ENCODE measurements at regions not wholly inside any gene's neighbourhood (a gene's known extent, or its start where the extent isn't known, plus 50 kb on each side); places are given as distances from the start of the nearest gene placed in this dataset.

- Histone ChIP-seq H2AFZ (ENCODE audit: control insufficient read depth, low read depth, low read length) (no peak overlapping the region), H3K36me3 (ENCODE audit: control insufficient read depth in 2 of 2, insufficient read depth in 2 of 2, low read length in 1 of 2) (no peaks in the 10 kb centered on the region), H3K27me3 (replicated peaks in 1 of 2; ENCODE audit: control insufficient read depth in 2 of 2, insufficient read depth in 2 of 2, low read length in 1 of 2) (no peaks in the 10 kb centered on the region), H3K9ac (ENCODE audit: control insufficient read depth, insufficient read depth, low read length) (no peak overlapping the region), H3K4me1 (ENCODE audit: control insufficient read depth, insufficient read depth, low read length) (no peaks in the 10 kb centered on the region), H3K27ac (ENCODE audit: control insufficient read depth, insufficient read depth) (no peak overlapping the region), H4K20me1 (ENCODE audit: control insufficient read depth, insufficient read depth) (no peaks in the 10 kb centered on the region), H3K4me3 (no peak overlapping the region), H3K4me2 (ENCODE audit: control insufficient read depth, insufficient read depth) (no peak overlapping the region), H3K79me2 (ENCODE audit: control insufficient read depth, insufficient read depth, low read length) (no peaks in the 10 kb centered on the region), H3K9me3 (replicated peaks; ENCODE audit: control insufficient read depth, insufficient read depth, low read length) (no peaks in the 10 kb centered on the region)
- SMC1A ChIA-PET (ENCODE audit: uncharacterized antibody, unreplicated experiment): no interaction called here
- BruUV-seq (replicated peaks): no TSS peak
- WGBS (ENCODE audit: insufficient coverage, insufficient replicate concordance, low lambda C conversion rate, missing lambda C conversion rate): 2% methylated on average over 5 of the region's 5 CpGs
- CTCF ChIA-PET: no interaction called here
- RAD21 ChIA-PET (ENCODE audit: unreplicated experiment): no interaction called here
- DNase-seq (ENCODE audit: low read depth, low spot score) (no peak), FAIRE-seq (no peak), ATAC-seq (no peak)
- in situ Hi-C loops (cut with MboI): no loop called here
- intact Hi-C loops (cut with micrococcal nuclease; ENCODE audit: unreplicated experiment): no loop called here
- POLR2A ChIA-PET: no interaction called here
- no peak for TF ChIP-seq BCL11A (IDR thresholded peaks at IDR 0.05; ENCODE audit: low read depth, low read length)
- TF ChIP-seq KDM1A (IDR thresholded peaks at IDR 0.05; ENCODE audit: borderline replicate concordance): no peak
- TF ChIP-seq CTCF (IDR thresholded peaks at IDR 0.05 in 2 of 3, conservative IDR thresholded peaks at IDR 0.05 in 1 of 3; ENCODE audit: control insufficient read depth in 2 of 3, extremely low read depth in 1 of 3, insufficient read depth in 1 of 3, low read depth in 3 of 3, low read length in 3 of 3): no peak
- TF ChIP-seq PBX3 (IDR thresholded peaks at IDR 0.05; ENCODE audit: insufficient replicate concordance, low read depth, low read length): no peak
- TF ChIP-seq PKNOX1 (IDR thresholded peaks at IDR 0.05): no peak
- TF ChIP-seq NBN (IDR thresholded peaks at IDR 0.05): no peak
- TF ChIP-seq MEF2A (IDR thresholded peaks at IDR 0.05; ENCODE audit: insufficient read depth, low read depth, low read length): no peak
- no peak for TF ChIP-seq LARP7 (IDR thresholded peaks at IDR 0.05)
- TF ChIP-seq, protein P1, sequence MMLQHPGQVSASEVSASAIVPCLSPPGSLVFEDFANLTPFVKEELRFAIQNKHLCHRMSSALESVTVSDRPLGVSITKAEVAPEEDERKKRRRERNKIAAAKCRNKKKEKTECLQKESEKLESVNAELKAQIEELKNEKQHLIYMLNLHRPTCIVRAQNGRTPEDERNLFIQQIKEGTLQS (IDR thresholded peaks at IDR 0.05; ENCODE audit: borderline replicate concordance, extremely low read depth, low read depth, low read length): no peak
- no peak for TF ChIP-seq CBFB (IDR thresholded peaks at IDR 0.05; ENCODE audit: low read depth)
- TF ChIP-seq CREB1 (IDR thresholded peaks at IDR 0.05; ENCODE audit: low read depth): no peak
- TF ChIP-seq SIX5 (IDR thresholded peaks at IDR 0.05; ENCODE audit: low read depth, low read length, severe bottlenecking): no peak
- TF ChIP-seq HCFC1 (IDR thresholded peaks at IDR 0.05; ENCODE audit: low read length): no peak
- no peak for TF ChIP-seq RCOR1 (conservative IDR thresholded peaks at IDR 0.05; ENCODE audit: low read depth, low read length)
- TF ChIP-seq RELA (IDR thresholded peaks at IDR 0.05; ENCODE audit: borderline replicate concordance, partially characterized antibody): no peak
- TF ChIP-seq ZSCAN29 (IDR thresholded peaks at IDR 0.05): no peak
- TF ChIP-seq, protein P2, sequence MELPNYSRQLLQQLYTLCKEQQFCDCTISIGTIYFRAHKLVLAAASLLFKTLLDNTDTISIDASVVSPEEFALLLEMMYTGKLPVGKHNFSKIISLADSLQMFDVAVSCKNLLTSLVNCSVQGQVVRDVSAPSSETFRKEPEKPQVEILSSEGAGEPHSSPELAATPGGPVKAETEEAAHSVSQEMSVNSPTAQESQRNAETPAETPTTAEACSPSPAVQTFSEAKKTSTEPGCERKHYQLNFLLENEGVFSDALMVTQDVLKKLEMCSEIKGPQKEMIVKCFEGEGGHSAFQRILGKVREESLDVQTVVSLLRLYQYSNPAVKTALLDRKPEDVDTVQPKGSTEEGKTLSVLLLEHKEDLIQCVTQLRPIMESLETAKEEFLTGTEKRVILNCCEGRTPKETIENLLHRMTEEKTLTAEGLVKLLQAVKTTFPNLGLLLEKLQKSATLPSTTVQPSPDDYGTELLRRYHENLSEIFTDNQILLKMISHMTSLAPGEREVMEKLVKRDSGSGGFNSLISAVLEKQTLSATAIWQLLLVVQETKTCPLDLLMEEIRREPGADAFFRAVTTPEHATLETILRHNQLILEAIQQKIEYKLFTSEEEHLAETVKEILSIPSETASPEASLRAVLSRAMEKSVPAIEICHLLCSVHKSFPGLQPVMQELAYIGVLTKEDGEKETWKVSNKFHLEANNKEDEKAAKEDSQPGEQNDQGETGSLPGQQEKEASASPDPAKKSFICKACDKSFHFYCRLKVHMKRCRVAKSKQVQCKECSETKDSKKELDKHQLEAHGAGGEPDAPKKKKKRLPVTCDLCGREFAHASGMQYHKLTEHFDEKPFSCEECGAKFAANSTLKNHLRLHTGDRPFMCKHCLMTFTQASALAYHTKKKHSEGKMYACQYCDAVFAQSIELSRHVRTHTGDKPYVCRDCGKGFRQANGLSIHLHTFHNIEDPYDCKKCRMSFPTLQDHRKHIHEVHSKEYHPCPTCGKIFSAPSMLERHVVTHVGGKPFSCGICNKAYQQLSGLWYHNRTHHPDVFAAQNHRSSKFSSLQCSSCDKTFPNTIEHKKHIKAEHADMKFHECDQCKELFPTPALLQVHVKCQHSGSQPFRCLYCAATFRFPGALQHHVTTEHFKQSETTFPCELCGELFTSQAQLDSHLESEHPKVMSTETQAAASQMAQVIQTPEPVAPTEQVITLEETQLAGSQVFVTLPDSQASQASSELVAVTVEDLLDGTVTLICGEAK (IDR thresholded peaks at IDR 0.05; ENCODE audit: borderline replicate concordance): no peak
These were observed 177.6 kb upstream of the GLRA2 start for GRCh38 chrX:14351611-14352303.

All from GM12878 (cell line).